Panc1 (cell line): ENCODE measurements at regions not wholly inside any gene's neighbourhood (a gene's known extent, or its start where the extent isn't known, plus 50 kb on each side); places are given as distances from the start of the nearest gene placed in this dataset.

Source experiments
- POLR2AphosphoS5 ChIP-seq: IDR thresholded peaks from 2 replicates; pipeline ENCODE4 v1.6.1; 2012; ENCODE audit warnings: mild to moderate bottlenecking, low read depth, low read length, moderate library complexity
- SIN3A ChIP-seq: IDR thresholded peaks from 2 replicates; pipeline ENCODE4 v1.6.1; 2012; ENCODE audit warnings: low read depth, mild to moderate bottlenecking, low read length, moderate library complexity, borderline replicate concordance; ENCODE audit not compliant: insufficient read depth
- TCF7L2 ChIP-seq: IDR thresholded peaks from 2 replicates; pipeline ENCODE4 v1.6.1; 2011; ENCODE audit warnings: mild to moderate bottlenecking, low read depth, low read length, inconsistent platforms
- TF ChIP-seq, protein P1 (sequence below): fragments of 450-650 bp; IDR thresholded peaks from 2 replicates; pipeline ENCODE4 v1.5.1; 2017; ENCODE audit warnings: mild to moderate bottlenecking
- TF ChIP-seq, protein P2 (sequence below), 2 experiments: IDR thresholded peaks; 2 replicates each; pipeline ENCODE4 v1.6.1; 2011 to 2012; ENCODE audit warnings: low read depth in 2 of 2, control low read depth in 1 of 2, low read length in 1 of 2, mild to moderate bottlenecking in 1 of 2, moderate library complexity in 1 of 2; ENCODE audit not compliant: insufficient read depth in 1 of 2

DNA sequence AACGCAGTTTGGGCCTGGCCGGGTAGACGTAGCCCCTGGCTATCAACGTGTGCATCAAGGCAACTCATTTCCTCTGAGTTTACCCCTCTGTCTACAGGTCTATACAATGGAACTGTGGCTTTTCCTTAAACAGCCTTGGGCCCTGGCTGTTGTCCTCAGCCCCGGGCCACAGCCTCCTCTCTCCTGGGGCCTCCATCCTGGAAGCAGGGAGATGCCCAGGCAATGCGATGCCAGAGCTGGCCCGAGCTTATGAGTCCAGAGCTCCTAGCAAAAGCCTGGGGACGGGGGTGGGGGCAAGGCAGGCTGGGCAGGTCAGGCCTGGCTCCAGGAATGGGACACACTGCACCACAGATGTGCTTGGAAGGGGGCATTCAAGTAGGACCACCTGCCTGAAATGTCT, 89.6 kb upstream of the SMNDC1 start:
- TF ChIP-seq, protein P1, sequence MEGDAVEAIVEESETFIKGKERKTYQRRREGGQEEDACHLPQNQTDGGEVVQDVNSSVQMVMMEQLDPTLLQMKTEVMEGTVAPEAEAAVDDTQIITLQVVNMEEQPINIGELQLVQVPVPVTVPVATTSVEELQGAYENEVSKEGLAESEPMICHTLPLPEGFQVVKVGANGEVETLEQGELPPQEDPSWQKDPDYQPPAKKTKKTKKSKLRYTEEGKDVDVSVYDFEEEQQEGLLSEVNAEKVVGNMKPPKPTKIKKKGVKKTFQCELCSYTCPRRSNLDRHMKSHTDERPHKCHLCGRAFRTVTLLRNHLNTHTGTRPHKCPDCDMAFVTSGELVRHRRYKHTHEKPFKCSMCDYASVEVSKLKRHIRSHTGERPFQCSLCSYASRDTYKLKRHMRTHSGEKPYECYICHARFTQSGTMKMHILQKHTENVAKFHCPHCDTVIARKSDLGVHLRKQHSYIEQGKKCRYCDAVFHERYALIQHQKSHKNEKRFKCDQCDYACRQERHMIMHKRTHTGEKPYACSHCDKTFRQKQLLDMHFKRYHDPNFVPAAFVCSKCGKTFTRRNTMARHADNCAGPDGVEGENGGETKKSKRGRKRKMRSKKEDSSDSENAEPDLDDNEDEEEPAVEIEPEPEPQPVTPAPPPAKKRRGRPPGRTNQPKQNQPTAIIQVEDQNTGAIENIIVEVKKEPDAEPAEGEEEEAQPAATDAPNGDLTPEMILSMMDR: no peak
- TF ChIP-seq, protein P2, sequence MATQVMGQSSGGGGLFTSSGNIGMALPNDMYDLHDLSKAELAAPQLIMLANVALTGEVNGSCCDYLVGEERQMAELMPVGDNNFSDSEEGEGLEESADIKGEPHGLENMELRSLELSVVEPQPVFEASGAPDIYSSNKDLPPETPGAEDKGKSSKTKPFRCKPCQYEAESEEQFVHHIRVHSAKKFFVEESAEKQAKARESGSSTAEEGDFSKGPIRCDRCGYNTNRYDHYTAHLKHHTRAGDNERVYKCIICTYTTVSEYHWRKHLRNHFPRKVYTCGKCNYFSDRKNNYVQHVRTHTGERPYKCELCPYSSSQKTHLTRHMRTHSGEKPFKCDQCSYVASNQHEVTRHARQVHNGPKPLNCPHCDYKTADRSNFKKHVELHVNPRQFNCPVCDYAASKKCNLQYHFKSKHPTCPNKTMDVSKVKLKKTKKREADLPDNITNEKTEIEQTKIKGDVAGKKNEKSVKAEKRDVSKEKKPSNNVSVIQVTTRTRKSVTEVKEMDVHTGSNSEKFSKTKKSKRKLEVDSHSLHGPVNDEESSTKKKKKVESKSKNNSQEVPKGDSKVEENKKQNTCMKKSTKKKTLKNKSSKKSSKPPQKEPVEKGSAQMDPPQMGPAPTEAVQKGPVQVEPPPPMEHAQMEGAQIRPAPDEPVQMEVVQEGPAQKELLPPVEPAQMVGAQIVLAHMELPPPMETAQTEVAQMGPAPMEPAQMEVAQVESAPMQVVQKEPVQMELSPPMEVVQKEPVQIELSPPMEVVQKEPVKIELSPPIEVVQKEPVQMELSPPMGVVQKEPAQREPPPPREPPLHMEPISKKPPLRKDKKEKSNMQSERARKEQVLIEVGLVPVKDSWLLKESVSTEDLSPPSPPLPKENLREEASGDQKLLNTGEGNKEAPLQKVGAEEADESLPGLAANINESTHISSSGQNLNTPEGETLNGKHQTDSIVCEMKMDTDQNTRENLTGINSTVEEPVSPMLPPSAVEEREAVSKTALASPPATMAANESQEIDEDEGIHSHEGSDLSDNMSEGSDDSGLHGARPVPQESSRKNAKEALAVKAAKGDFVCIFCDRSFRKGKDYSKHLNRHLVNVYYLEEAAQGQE (IDR thresholded peaks at IDR 0.05; ENCODE audit: insufficient read depth in 1 of 2, low read depth in 2 of 2, low read length in 1 of 2): no peak
- TF ChIP-seq SIN3A (no peak), POLR2AphosphoS5 (no peak), TCF7L2 (no peak)
